NCI-H2196 treated with DMSO at 0.1 percent for 48 hours (cell line): ENCODE measurements at regions not wholly inside any gene's neighbourhood (a gene's known extent, or its start where the extent isn't known, plus 50 kb on each side); places are given as distances from the start of the nearest gene placed in this dataset.
"Not testable (repeated sequence)": the region's sequence is repeated elsewhere in the genome, so short reads cannot be mapped to it uniquely, and the experiment has no call there.

ENCODE experiments used
- DNase-seq: peaks from one replicate; lab custom pipeline; 2025; ENCODE audit not compliant: unreplicated experiment; lab: John Stamatoyannopoulos, UW

DNA sequence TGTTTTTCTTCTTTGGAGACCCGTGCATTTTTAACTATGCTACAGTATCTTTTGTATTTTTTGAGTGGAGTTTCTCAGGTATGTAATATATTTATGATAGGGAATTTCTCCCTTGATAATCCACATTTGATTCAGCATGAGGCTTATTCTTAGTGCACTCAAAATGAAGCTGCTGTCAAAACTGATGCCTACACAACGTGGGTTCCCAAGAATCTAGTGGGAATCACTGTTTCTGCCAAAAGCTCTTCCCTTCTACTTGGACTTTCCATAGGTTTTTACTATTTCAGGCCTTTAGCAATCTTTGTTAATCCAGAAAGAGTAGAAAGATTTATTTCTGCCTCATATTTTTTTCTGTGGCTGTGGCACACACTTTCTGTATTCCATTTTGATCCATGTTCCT lies 1003.7 kb downstream of the SLITRK5 start:
- no peak for DNase-seq

DNA sequence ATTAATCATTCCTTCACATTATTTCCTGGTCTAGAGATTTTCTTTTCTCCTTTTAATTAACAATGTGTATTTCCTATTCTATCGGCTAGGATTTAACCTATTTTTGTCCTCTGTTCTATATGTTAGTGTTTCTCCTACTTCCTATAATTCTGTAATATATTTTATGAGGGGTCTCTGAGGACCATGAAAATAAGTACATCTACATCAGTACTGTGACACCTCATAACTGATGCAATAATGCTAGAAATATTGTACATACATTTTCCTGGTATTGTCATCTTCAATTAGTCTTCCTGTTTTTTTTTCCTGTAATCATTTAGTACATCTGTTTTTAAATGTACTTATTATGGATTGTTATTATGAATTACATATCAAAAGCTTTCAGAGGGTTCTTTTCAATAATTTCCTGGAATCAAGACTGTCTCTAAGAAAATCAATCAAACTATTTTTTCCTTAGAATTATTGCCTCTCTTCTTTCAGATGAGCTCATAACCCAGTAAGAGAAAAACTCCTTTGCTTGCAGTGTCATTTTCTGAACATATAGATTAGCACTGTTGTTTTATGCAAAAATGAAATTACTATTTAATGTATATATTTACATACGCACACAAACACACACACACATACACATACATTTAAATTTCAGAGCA lies 1004.3 kb downstream of the SLITRK5 start:
- DNase-seq = no peak

DNA sequence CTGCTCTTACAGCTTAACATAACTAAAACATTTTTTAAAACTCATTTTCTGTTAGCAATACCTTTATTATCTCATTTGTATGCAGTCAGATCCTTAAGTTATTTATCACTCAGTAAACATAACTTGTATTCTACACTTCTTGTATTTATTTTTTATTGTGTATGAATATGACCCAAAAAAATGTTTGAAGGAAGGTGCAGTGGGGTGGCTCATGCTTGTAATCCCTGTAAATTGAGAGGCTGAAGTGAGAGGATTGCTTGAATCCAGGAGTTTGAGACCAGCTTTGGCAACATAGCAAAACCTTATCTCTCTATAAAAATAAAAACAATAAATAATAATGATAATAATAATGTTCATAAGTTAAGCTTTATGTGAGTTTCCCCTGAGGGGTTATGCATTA lies 1004.8 kb downstream of the SLITRK5 start:
- DNase-seq = no peak

DNA sequence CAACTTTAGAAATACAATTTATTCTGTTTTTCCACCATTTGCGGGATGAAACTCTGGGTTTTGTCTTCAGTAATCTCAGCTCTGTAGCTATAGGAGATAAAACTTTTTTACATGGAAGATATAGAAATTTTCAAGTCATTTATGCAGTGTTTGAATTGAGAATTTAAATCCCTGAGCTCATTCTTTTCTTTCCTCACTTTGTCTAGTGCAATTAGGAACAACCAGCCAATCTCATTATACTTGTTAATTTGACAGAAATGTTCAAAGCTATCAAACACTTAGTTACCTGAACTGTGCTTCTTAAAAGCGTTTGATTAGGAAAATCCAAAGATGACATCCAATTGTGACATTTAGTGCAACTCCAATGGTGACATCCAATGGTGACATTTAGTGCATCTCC lies 1014.3 kb downstream of the SLITRK5 start:
- DNase-seq = no peak

DNA sequence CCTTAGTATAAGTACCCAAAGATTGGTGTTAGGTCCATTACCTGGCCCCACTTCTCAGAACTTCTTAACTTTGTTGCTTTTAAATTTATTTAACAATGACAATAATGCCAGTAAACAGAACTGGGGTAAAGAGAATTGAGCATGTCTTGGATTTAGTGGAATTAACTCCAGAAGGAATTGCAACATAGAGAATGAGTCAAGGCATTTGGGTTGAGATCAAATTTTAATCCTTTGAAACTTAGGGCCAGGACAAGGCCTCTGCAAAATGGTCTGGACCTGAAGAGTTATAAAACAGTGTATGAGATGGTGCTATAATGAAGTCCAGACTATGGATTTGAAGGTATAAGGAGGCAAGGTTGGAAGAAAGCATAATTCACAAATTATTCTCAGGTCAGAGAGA lies 1030.4 kb downstream of the SLITRK5 start:
- no peak for DNase-seq

DNA sequence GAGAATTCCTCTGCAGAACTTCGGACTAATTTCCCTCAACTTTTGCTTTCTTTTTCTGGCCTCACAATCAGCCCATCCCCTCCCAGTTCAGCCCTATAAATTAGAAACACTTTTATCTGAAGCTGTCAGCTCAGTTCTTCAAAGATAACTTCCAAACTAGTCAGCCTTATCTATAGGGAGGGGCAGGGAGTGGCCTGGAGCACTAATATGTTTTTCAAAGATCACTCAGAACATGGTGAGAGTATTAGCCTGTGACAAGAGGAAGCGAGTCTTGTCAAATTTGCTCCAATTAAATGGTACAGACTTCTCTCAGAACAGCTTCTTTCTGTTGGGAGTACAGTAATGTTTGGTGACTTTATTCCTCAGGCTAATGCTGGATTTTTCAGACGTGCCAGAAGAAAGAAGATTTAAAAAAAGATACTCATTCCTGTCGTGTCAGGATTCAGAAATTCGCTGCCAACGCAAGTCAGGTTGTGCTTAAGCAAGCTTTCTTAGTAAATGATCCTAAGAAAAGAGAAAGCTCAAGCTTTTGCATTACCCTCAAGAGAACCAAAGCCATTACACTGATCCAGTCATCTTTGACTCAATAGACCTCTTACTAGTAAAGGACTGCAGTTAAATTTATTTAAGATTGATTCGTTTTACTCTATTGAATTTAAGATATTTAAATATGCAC lies 1033.6 kb downstream of the SLITRK5 start:
- no peak for DNase-seq

DNA sequence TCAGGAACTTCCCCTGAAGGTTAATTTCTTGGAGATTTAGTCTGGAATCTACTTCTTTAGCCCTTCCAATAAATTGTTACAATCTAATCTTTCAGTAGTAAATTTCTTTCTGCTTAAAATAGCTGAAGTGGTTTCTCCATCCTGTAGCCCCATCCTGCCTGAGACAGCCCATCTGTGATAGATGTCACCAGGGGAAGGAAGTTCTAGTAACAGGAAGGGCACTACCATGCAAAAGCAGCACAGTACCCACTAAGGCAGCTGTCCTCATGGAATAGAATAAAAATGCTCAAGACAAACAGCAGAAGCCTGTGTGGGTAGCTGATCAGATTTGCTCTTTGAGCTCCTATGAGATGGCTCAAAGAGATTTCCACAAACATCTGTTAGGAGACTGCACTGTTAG lies 1036.5 kb downstream of the SLITRK5 start:
- DNase-seq = no peak

DNA sequence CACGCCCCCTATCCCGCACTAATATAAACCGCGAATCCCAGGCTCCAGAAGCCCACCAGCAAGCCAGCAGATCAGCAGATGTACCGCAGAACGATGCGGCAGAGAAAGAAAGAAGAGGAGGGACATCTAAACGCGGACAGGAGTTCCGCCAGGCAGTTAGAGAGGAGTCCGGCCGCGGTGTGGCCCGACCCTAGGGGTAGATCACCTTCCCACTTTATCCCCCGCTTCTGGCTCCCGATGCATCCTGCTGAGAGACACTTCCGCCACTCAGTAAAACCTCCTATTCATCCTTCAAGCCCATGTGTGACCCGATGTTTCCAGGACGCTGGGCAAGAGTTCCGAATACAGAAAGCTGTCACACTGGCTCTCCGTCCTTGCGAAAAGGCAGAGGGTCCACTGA lies 1046.8 kb downstream of the SLITRK5 start:
- no peak for DNase-seq

DNA sequence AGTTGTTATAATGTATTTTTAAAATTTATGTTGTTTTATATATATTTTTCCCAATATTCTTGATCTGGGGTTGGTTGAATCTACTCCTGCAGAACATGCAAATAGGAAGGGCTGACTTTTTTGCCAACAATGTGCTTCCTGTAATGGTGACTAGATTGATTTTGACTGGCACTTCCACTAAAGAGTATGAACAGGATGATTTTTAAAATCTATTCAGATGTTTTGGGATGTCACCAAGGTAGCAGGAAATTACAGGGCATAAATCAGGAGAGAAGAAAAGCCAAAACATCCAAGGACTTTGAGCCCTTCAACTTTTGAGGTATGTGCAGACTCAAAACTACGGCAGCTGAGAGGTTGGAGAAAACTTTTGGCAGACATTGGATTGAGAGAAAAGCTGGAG lies 1047.6 kb downstream of the SLITRK5 start:
- no peak for DNase-seq

DNA sequence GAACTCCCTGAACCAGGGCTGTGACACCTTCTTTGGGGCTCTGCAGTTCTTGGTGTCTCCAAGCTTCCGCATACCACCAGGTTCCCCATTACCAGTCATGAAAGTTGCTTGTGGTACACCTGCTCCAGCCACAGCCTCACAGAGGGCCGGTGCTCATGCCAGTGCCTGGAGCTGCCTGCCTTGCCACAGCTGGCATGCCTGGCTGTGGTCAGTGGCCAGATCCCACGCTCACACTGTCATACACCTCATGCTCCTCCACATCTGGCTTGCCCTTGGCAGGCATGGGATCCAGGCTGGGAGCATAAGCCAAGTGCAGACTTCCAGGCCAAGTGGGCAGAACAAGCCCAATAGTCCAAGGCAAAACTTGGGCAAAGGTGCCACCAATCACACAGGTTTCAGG lies 1054.9 kb downstream of the SLITRK5 start:
- DNase-seq = no peak

DNA sequence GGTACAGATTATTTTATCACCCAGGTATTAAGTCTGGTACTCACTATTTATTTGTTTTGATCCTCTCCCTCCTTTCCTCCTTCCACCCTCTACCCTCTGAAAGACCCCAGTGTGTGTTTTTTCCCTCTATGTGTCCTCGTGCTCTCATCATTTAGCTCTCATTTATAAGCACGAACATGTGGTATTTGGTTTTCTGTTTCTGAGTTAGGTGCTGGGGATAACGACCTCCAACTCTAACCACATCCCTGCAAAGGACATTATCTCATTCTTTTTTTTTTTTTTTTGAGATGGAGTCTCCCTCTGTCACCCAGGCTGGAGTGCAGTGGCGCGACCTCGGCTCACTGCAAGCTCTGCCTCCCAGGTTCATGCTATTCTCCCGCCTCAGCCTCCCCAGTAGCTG lies 1056.1 kb downstream of the SLITRK5 start:
- DNase-seq = not testable (repeated sequence)

DNA sequence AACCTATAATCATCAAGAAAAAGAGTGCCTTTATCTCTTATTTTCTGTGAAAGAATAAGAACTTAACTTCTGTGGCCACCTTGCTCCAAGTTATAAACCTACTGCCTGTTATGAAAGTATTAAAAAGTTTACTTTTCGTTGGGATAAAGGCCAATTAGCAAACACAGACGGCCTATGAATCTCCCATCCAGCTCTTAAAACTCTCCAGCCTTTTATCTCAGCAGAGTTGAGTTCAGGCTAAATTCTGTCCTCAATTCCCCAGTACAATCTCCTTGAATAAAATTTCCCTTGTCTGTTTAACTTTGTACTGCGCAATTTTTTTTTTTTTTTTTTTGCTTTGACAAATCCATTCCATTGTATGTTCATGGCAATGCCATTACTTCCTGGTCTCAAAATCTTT lies 1058.4 kb downstream of the SLITRK5 start:
- DNase-seq = no peak

DNA sequence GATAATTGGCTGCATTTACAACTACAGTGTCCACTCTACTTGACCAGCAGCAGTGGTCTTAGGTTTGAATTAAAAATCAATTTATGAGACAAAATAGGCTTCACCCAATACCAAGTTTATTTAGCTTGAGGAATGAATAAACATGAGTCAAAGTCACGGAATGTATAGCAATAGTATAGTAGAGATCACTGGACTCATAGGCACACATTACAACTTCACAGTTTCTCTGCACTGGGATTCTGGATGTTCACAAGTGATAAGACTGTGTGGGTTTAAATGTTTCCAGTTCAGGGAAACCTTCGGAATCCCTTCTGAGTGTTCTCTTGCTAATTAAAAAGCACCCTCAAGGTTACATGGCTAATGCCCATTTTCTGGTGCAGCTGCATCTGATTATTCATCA lies 1064.9 kb downstream of the SLITRK5 start:
- DNase-seq = no peak

DNA sequence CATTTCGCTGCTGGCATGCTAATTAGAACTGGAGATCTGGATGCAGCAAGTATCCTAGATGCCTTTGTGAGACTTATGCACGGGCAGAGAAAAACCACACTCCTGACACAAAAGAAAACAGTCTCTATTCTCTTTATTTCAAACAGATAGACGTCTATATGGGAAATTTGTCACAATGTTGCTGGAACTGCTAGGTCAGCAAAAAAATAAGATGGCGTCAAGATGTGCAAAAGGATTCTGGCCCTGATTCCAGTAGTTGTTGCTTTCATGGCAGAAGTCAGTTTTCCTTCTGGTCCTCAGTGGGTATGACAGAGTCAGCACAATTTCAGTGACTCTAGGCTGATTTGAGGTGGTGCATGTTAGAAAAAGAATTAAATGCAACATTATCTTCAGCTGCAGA lies 1068.0 kb downstream of the SLITRK5 start:
- no peak for DNase-seq

DNA sequence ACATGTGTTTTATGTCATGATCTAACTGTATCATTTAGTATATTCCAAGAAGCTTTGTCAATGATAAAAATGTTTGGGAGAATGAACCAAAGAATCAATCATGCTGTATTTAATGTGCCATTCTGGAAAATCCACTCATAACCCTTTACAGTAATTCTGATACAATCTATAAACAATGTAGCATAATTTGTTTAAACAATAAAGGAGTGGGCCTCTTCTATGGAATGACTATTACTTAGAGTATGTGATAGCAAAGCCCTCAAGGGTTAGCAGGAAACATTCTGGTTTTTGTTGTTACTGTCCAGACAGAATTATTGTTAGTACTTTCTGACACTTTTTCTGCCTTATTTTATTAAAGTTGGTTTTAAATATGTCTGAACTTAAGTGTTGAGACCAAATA lies 1073.1 kb downstream of the SLITRK5 start:
- no peak for DNase-seq

DNA sequence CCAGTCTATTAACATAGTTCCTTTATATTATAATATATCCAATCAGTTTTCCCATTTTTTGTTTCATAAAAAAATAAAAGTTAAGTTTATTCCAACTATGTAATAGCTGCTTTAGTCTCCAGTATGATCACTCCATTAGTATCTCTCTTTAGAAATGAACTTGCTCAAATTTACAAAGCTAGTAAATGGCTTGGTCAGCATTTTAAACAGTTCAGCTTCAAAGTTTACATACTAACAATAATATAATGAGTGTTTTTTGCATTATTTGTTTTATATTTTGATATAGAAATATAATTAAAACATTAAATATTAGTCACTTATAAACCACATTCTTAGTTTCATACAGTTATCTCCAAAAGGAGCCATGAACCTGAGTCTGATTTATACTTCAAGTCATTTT lies 1073.8 kb downstream of the SLITRK5 start:
- DNase-seq = no peak

DNA sequence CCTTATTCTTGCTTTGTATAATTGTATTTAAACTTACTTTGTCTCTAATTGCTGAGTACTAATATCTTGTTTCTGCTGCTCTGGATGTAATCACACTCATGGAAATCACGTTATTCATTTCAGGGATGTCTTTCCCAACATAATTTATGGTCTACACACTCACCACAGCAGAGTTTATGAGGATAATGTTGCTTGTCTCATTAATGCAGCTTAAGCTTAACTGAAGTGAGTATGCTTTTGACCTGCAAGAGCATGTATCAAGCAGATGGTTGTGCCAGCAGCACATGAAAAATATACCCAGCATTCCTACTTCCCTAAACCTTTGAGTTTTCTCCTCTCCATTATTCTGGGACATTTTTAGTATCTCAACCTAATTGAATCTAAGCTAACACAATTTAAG lies 1080.9 kb downstream of the SLITRK5 start:
- DNase-seq = no peak

DNA sequence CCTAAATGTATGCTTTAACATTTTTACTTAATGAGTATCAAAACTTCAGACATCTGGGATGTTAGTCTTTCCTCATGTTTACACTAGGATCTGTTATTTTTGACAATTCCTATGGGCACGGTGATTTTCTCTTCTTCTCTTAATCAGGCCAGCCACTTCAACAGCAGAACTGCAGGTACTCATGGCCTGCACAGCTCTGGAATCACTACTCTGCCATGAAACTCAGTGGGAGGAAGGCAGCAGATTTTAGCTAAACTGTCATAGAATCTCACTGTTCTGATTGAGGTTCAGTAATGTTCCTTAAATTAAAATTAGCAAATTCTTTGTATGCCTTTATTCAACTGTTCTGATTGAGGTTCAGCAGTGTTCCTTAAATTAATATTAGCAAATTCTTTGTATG lies 1083.0 kb downstream of the SLITRK5 start:
- no peak for DNase-seq

DNA sequence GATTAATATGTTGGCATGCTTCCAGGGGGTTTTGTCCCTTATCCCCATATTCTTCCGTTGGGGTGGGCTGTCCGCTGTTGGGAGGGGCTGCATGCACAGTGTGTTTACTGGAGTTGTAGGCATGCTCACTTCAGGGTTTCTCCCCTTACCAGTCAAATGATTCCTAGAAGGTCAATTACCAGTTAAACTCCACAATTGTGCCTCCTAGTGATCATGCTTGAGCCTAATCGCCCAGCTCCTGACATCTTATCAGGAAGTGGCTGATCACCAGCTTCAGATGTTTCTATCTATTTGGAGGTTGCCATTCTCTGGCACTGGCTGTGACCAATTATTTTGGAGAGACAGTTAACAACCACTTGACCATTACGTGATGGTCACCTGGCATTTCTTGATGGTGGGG lies 1090.0 kb downstream of the SLITRK5 start:
- no peak for DNase-seq

DNA sequence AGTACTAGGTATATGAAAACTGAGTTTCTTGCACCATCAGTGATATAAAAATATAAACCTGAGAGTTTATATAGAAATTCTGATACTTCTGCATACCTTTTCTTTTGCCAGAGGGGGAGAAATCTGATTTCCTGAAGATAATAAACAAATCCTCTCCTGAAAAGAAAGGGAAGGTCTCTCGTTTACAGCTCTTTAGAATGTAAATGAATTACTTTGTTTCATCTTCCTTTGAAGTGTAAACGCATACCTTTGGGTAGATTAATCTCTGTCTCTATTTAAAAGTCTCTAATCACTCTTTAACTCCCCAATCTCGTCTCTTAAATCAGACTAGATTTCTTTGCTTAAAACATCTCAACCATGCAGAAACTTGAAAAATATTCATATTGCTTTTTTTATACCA lies 1092.9 kb downstream of the SLITRK5 start:
- no peak for DNase-seq

DNA sequence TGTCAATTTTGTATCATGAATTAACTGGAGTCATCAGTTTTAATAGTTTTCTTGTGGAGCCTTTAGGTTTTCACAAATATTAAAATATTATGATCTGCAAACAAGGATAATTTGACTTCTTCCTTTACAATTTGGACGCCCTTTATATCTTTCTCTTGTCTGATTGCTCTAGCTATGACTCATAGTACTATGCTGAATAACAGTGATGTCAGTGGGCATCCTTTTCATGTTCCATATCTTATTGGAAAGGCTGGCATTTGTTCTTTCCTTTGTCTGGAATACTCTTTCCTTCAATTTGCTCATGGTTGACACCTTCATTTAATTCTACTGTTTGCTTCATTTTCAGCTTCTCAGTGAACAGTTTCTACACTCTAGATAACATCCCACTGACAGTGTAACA lies 1129.3 kb downstream of the SLITRK5 start:
- no peak for DNase-seq

DNA sequence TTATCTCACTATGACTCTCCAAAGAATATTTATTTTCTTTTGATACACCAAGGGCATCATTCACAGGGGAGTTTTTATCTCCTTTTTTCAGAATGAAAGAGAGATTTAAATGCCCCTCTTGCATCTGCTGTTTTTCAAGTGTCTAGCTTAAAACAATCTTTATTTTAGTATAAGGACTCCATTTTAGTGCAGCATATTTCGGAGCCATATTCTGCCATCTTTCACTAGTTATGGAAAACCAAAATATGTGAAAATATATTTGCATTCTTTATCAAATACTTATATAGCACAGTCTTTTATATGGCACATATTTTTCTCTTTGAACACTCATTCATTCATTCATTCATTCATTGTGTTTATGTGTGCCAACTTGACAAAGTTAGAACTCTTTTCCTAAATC lies 1130.2 kb downstream of the SLITRK5 start:
- no peak for DNase-seq

DNA sequence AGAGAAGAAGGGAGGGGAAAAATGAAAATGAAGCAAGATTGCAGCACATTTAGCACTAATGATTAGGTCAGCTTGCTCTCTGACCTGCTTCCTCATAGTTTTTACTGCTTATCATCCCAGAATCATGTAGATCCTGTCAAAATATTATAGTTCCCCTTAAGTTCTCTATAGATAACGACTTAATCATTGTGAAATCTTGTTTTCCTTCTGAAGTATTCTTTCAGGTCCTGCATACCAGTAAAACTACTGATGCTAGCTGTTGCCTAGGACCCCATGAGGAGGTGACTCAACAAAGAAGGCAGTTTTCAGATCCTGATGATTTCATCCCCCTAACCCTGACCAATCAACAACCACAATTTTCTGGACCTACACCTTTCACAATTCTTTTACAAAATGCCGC lies 1131.7 kb downstream of the SLITRK5 start:
- no peak for DNase-seq
